NB4 (cell line): ENCODE measurements at regions not wholly inside any gene's neighbourhood (a gene's known extent, or its start where the extent isn't known, plus 50 kb on each side); places are given as distances from the start of the nearest gene placed in this dataset.

ENCODE experiments used
- CTCF ChIP-seq: IDR thresholded peaks from one replicate; pipeline ENCODE4 v1.5.1; 2012; ENCODE audit warnings: low read depth, low read length
- MAX ChIP-seq: IDR thresholded peaks from 2 replicates; pipeline ENCODE4 v1.6.1; 2011; ENCODE audit warnings: low read depth, low read length
- MYC ChIP-seq: IDR thresholded peaks from 2 replicates; pipeline ENCODE4 v1.6.1; 2011; ENCODE audit warnings: low read depth, low read length
- POLR2A ChIP-seq: IDR thresholded peaks from 2 replicates; pipeline ENCODE4 v1.6.1; 2011; ENCODE audit warnings: mild to moderate bottlenecking; ENCODE audit not compliant: insufficient read length; ENCODE audit errors: extremely low read depth

- TF ChIP-seq CTCF (no peak), POLR2A (no peak), MAX (no peak), MYC (no peak)
Observed at GRCh38 chr12:68537571-68537970, 73.1 kb upstream of the RAP1B start.
